K562 (cell line): ENCODE measurements at regions not wholly inside any gene's neighbourhood (a gene's known extent, or its start where the extent isn't known, plus 50 kb on each side); places are given as distances from the start of the nearest gene placed in this dataset.
"Not testable (repeated sequence)": the region's sequence is repeated elsewhere in the genome, so short reads cannot be mapped to it uniquely, and the experiment has no call there.

Experiments
- FOS ChIP-seq: IDR thresholded peaks from 3 replicates; pipeline ENCODE4 v1.6.1; 2011; ENCODE audit not compliant: insufficient read length; ENCODE audit errors: extremely low read depth
- MXD1 ChIP-seq: fragments of 250-450 bp; sonication (Bioruptor Pico); IDR thresholded peaks from 2 replicates; pipeline ENCODE4 v1.8.0; 2021; ENCODE audit warnings: borderline replicate concordance, mild to moderate bottlenecking, moderate library complexity; ENCODE audit not compliant: poor library complexity, severe bottlenecking
- NFYB ChIP-seq: IDR thresholded peaks from 2 replicates; pipeline ENCODE4 v1.6.1; 2011; ENCODE audit warnings: mild to moderate bottlenecking, moderate library complexity; ENCODE audit not compliant: insufficient read length; ENCODE audit errors: extremely low read depth
- POLR2AphosphoS5 ChIP-seq: IDR thresholded peaks from 2 replicates; pipeline ENCODE4 v1.6.1; 2011; ENCODE audit warnings: mild to moderate bottlenecking, low read depth, low read length, moderate library complexity; ENCODE audit not compliant: control insufficient read depth, insufficient read depth
- TAF1 ChIP-seq: IDR thresholded peaks from 2 replicates; pipeline ENCODE4 v1.6.1; 2011; ENCODE audit warnings: mild to moderate bottlenecking, low read length, moderate library complexity; ENCODE audit not compliant: insufficient read depth, control insufficient read depth, severe bottlenecking; ENCODE audit errors: extremely low read depth
- ZEB2 ChIP-seq: fragments of 450-650 bp; IDR thresholded peaks from 2 replicates; pipeline ENCODE4 v1.6.1; 2016
- ZNF445 ChIP-seq: fragments of 250-450 bp; sonication (Bioruptor Pico); IDR thresholded peaks from 2 replicates; pipeline ENCODE4 v1.4.0; 2020; ENCODE audit warnings: low read depth, mild to moderate bottlenecking, moderate library complexity
- ZNF584 ChIP-seq: fragments of 200-800 bp; sonication (Bioruptor generic); IDR thresholded peaks from 2 replicates; pipeline ENCODE4 v1.6.1; 2016; ENCODE audit warnings: low read depth, mild to moderate bottlenecking, missing genetic modification characterization, missing compliant biosample characterization
- TF ChIP-seq, protein P1 (sequence below), 3 experiments: IDR thresholded peaks in 2 of 3; conservative IDR thresholded peaks in 1 of 3; 2 replicates each; pipeline ENCODE4 v1.5.1; 2011 to 2012; ENCODE audit warnings: low read length in 3 of 3, mild to moderate bottlenecking in 3 of 3, control low read depth in 2 of 3, improper control_type of control experiment in 1 of 3, inconsistent platforms in 1 of 3, low read depth in 1 of 3, mixed read lengths in 1 of 3, moderate library complexity in 1 of 3; ENCODE audit not compliant: insufficient read depth in 2 of 3

DNA sequence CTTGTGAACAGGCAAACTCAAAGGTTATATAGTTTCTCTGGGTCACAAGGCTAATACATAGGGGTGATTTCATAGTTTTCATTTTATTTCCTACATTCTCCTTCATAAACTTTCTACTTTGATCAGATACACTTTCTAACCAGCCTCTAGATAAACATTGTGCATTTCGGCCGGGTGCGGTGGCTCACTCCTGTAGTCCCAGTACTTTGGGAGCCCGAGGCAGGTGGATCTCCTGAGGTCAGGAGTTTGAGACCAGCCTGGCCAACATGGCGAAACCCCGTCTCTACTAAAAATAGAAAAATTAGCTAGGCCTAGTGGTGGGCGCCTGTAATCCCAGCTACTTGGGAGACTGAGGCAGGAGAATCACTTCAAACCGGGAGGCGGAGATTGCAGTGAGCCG lies 502.6 kb upstream of the CNTNAP5 start:
- not testable (repeated sequence) for TF ChIP-seq FOS; TAF1; NFYB; ZNF445 (CRISPR knock-in tag); POLR2AphosphoS5; ZNF584 (CRISPR knock-in tag); MXD1 (CRISPR knock-in tag); ZEB2
- TF ChIP-seq, protein P1, sequence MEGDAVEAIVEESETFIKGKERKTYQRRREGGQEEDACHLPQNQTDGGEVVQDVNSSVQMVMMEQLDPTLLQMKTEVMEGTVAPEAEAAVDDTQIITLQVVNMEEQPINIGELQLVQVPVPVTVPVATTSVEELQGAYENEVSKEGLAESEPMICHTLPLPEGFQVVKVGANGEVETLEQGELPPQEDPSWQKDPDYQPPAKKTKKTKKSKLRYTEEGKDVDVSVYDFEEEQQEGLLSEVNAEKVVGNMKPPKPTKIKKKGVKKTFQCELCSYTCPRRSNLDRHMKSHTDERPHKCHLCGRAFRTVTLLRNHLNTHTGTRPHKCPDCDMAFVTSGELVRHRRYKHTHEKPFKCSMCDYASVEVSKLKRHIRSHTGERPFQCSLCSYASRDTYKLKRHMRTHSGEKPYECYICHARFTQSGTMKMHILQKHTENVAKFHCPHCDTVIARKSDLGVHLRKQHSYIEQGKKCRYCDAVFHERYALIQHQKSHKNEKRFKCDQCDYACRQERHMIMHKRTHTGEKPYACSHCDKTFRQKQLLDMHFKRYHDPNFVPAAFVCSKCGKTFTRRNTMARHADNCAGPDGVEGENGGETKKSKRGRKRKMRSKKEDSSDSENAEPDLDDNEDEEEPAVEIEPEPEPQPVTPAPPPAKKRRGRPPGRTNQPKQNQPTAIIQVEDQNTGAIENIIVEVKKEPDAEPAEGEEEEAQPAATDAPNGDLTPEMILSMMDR (IDR thresholded peaks at IDR 0.05 in 2 of 3, conservative IDR thresholded peaks at IDR 0.05 in 1 of 3; ENCODE audit: insufficient read depth in 2 of 3, low read depth in 1 of 3, low read length in 3 of 3), result not testable (repeated sequence)
